Vagina (tissue), 2 donors: ENCODE measurements at regions not wholly inside any gene's neighbourhood (a gene's known extent, or its start where the extent isn't known, plus 50 kb on each side); places are given as distances from the start of the nearest gene placed in this dataset.

Experiments used
- CTCF ChIP-seq, 3 experiments: fragments of 450-650 bp in 2 of 3; fragments of 200-600 bp in 1 of 3; sonication (generic) in 1 of 3; IDR thresholded peaks; one replicate each; pipeline ENCODE4 v1.5.1; 2017 to 2019; ENCODE audit warnings: antibody characterized with exemption in 3 of 3, mild to moderate bottlenecking in 2 of 3, moderate library complexity in 2 of 3
- POLR2AphosphoS5 ChIP-seq, 2 donors: sonication (generic); formaldehyde crosslinking; IDR thresholded peaks; one replicate each; pipeline ENCODE4 v1.9.0; 2017; ENCODE audit warnings: antibody characterized with exemption in 2 of 2, mild to moderate bottlenecking in 2 of 2, low read depth in 1 of 2; ENCODE audit not compliant: insufficient read depth in 1 of 2

DNA sequence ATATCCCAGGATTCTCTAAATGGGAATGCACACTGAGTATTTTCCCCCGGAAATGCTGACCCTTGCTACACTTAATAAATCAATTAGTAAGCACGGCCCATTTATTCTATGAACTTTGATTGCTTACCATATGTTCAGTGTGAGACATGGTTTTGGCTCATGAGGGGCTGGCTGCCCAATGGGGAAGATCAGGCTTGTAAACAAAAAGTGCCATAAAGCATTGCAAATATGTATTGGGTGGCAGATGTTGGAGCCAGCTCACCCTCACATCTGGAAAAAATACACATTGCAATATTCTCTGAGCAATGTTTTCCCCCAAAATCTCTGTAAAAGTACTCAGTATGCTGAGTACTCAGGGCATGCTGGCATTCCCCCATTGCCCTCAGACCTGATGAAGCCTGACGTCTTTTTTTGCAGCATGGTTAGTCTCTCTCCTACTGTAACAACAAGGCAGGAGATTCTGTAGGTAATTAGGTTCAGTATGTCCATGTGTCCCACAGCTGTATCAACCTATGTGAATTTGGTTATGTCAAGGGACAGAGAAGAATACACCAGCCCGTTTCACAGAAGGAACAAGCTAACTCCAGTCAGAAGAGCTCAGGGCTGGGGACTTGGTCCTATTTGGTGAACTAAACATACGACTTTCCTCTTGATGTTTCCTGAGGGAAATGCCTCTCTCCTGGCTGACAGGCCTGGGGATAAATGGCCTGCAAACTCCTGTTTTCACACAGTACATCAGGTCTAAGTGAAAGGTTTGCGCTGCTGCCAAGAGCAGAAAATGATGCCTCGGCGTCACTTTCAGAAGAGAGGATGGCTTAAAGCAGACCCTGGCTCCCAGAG is 202.4 kb downstream of the INSIG2 start:
- TF ChIP-seq CTCF (IDR thresholded peaks at IDR 0.05) (no peak), POLR2AphosphoS5 (IDR thresholded peaks at IDR 0.05; ENCODE audit: insufficient read depth in 1 of 2, low read depth in 1 of 2) (no peak)
